C4-2B (cell line): ENCODE measurements at regions not wholly inside any gene's neighbourhood (a gene's known extent, or its start where the extent isn't known, plus 50 kb on each side); places are given as distances from the start of the nearest gene placed in this dataset.

ENCODE experiments used
- CTCF ChIP-seq: fragments of 450-650 bp; conservative IDR thresholded peaks from 2 replicates; pipeline ENCODE4 v1.5.1; 2017; ENCODE audit warnings: mild to moderate bottlenecking
- ZFX ChIP-seq: fragments of 450-650 bp; IDR thresholded peaks from 2 replicates; pipeline ENCODE4 v1.6.1; 2017

DNA sequence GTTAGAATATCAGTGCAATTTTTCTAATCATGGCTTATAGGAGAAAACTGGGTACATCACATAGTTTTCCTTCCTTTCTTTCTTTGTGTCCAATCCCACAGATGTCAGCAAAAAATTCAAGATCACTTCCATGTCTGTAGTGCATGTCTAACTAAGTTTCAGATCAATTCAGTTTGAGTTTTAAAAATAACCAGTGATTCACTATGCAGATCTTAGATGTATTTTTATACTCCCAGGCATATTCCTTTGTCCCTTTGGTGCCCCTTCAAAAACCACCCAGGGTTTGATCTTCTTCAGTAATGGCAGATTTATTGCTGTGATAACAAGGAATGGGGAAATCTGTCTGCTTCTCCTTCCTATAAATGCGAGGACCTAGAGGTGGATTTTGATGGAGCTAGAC is 915.6 kb downstream of the METTL15 start:
- TF ChIP-seq CTCF, result no peak
- no peak for TF ChIP-seq ZFX
